ENCODE measurements at regions not wholly inside any gene's neighbourhood (a gene's known extent, or its start where the extent isn't known, plus 50 kb on each side); places are given as distances from the start of the nearest gene placed in this dataset.

- TF ChIP-seq EZH2 (IDR thresholded peaks at IDR 0.05; ENCODE audit: insufficient read depth, poor library complexity, severe bottlenecking) (no peak), EZH2phosphoT487 (IDR thresholded peaks at IDR 0.05; ENCODE audit: insufficient read depth, low read depth) (no peak)
Measured at GRCh38 chr9:115715666-115716065, 437.9 kb upstream of the PAPPA start.
